HepG2 (cell line): ENCODE measurements at regions not wholly inside any gene's neighbourhood (a gene's known extent, or its start where the extent isn't known, plus 50 kb on each side); places are given as distances from the start of the nearest gene placed in this dataset.

Source experiments
- ATAC-seq: fragments of 200-7000 bp; cut with Tn5 transposase; 3 replicates; pipeline ENCODE4 v1.9.1; 2020; ENCODE audit warnings: mild to moderate bottlenecking, moderate library complexity
- BruUV-seq: library from RNA; stranded (reverse); fragments of 400-500 nt; replicated peaks from 2 replicates; lab custom pipeline; 2021; lab: Mats Ljungman, UMichigan
- CTCF ChIA-PET: fragments of 300-600 bp; formaldehyde crosslinking; extraction: SDS; loops from one replicate; lab custom pipeline; 2021; ENCODE audit warnings: low total read pairs, inconsistent platforms, low intra/inter-chr PET ratio; lab: Yijun Ruan, JAX
- POLR2A ChIA-PET: fragments of 350-600 bp; sonication (Branson Sonifier 250); formaldehyde crosslinking; loops from one replicate; lab custom pipeline; 2020; ENCODE audit warnings: antibody characterized with exemption, inconsistent platforms; lab: Yijun Ruan, JAX
- DNase-seq: peaks from one replicate; pipeline ENCODE4 v3.0.0-alpha.2; 2015; ENCODE audit warnings: low spot score
- FAIRE-seq: peaks from 3 replicates; lab custom pipeline; 2011; peaks lifted over from hg19 to GRCh38; lab: Jason Lieb, UNC
- H2AFZ ChIP-seq: one replicate; pipeline ENCODE4 v1.6.1; 2011; ENCODE audit warnings: low read length, inconsistent platforms
- H3K27ac ChIP-seq: fragments of 300-600 bp; 3 replicates; pipeline ENCODE4 v1.8.0; 2011; ENCODE audit warnings: mixed run types, mild to moderate bottlenecking, mixed read lengths, low read length, inconsistent platforms; ENCODE audit not compliant: insufficient read depth; ENCODE audit errors: extremely low read length
- H3K27me3 ChIP-seq, 2 experiments: fragments of 200-600 bp in 1 of 2; 2 replicates in 1 of 2; 3 replicates in 1 of 2; pipeline versions ENCODE4 v1.6.0 to v1.8.0; 2011; ENCODE audit warnings: low read length in 2 of 2, mild to moderate bottlenecking in 2 of 2, moderate library complexity in 2 of 2, inconsistent platforms in 1 of 2; ENCODE audit not compliant: insufficient read depth in 2 of 2, control insufficient read depth in 1 of 2
- H3K36me3 ChIP-seq, 2 experiments: fragments of 200-600 bp in 1 of 2; replicated peaks in 1 of 2; 2 replicates in 1 of 2; 3 replicates in 1 of 2; pipeline versions ENCODE4 v1.5.1 to v1.8.0; 2011; ENCODE audit warnings: low read length in 2 of 2, inconsistent platforms in 1 of 2; ENCODE audit not compliant: insufficient read depth in 2 of 2, control insufficient read depth in 1 of 2
- H3K4me1 ChIP-seq: 2 replicates; pipeline ENCODE4 v1.5.1; 2012; ENCODE audit warnings: low read length, inconsistent platforms; ENCODE audit not compliant: insufficient read depth
- H3K4me2 ChIP-seq: 2 replicates; pipeline ENCODE4 v1.6.0; 2011; ENCODE audit warnings: low read depth, low read length, inconsistent platforms
- H3K4me3 ChIP-seq, 3 experiments: fragments of 200-600 bp in 1 of 3; sonication (generic), shearing (Covaris generic) in 1 of 3; replicated peaks in 1 of 3; 2 replicates each; pipeline ENCODE4 v1.5.1; 2011 to 2016; ENCODE audit warnings: low read length in 3 of 3, inconsistent platforms in 2 of 3, low read depth in 2 of 3, mild to moderate bottlenecking in 2 of 3, control low read depth in 1 of 3, mixed read lengths in 1 of 3; ENCODE audit not compliant: insufficient read depth in 1 of 3
- H3K79me2 ChIP-seq: one replicate; pipeline ENCODE4 v1.6.1; 2011; ENCODE audit warnings: low read length, inconsistent platforms; ENCODE audit not compliant: insufficient read depth
- H3K9ac ChIP-seq: 2 replicates; pipeline ENCODE4 v1.6.0; 2011; ENCODE audit warnings: mild to moderate bottlenecking, low read depth, low read length, inconsistent platforms; ENCODE audit not compliant: insufficient read depth
- H3K9me3 ChIP-seq: 2 replicates; pipeline ENCODE4 v1.5.1; 2012; ENCODE audit warnings: mild to moderate bottlenecking, low read length
- H4K20me1 ChIP-seq: 2 replicates; pipeline ENCODE4 v1.6.0; 2011; ENCODE audit warnings: inconsistent platforms, mild to moderate bottlenecking, low read length, moderate library complexity; ENCODE audit not compliant: insufficient read depth
- MAF1 ChIP-seq: sonication (generic); formaldehyde crosslinking; IDR thresholded peaks from 2 replicates; pipeline ENCODE4 v1.5.0; 2020; ENCODE audit warnings: missing genetic modification reagents, borderline replicate concordance
- NR2C2 ChIP-seq: sonication (generic); formaldehyde crosslinking; IDR thresholded peaks from 2 replicates; pipeline ENCODE4 v1.4.0; 2020; ENCODE audit warnings: missing genetic modification reagents, mild to moderate bottlenecking, moderate library complexity, borderline replicate concordance
- PPARG ChIP-seq: conservative IDR thresholded peaks from 2 replicates; pipeline ENCODE4 v1.6.1; 2016; ENCODE audit warnings: missing biosample characterization, missing genetic modification reagents
- SMAD1 ChIP-seq: sonication (generic); formaldehyde crosslinking; IDR thresholded peaks from 2 replicates; pipeline ENCODE4 v1.4.0; 2020; ENCODE audit warnings: missing genetic modification reagents, low read depth, mild to moderate bottlenecking, borderline replicate concordance
- ZBTB21 ChIP-seq: sonication (generic); formaldehyde crosslinking; IDR thresholded peaks from 2 replicates; pipeline ENCODE4 v1.4.0; 2020; ENCODE audit warnings: missing genetic modification reagents
- ZFP37 ChIP-seq: sonication (generic); formaldehyde crosslinking; IDR thresholded peaks from 2 replicates; pipeline ENCODE4 v1.4.0; 2020; ENCODE audit warnings: missing genetic modification reagents, borderline replicate concordance
- ZGPAT ChIP-seq: IDR thresholded peaks from 2 replicates; pipeline ENCODE4 v1.6.1; 2016; ENCODE audit warnings: mild to moderate bottlenecking
- ZNF414 ChIP-seq: sonication (generic); formaldehyde crosslinking; IDR thresholded peaks from 2 replicates; pipeline ENCODE4 v1.5.0; 2020; ENCODE audit warnings: missing genetic modification reagents
- ZNF431 ChIP-seq: sonication (generic); formaldehyde crosslinking; IDR thresholded peaks from 2 replicates; pipeline ENCODE4 v1.9.0; 2022; ENCODE audit warnings: missing genetic modification reagents, low read depth, mild to moderate bottlenecking, borderline replicate concordance
- ZNF460 ChIP-seq: sonication (generic); formaldehyde crosslinking; IDR thresholded peaks from 2 replicates; pipeline ENCODE4 v1.5.1; 2020; ENCODE audit warnings: missing genetic modification reagents, mild to moderate bottlenecking, borderline replicate concordance
- ZNF530 ChIP-seq: sonication (generic); formaldehyde crosslinking; IDR thresholded peaks from 2 replicates; pipeline ENCODE4 v1.5.0; 2020; ENCODE audit warnings: low read depth, mild to moderate bottlenecking, missing genetic modification reagents
- in situ Hi-C: cut with HindIII; loops from 2 replicates; pipeline ENCODE4 v1.10.0; 2017; ENCODE audit warnings: low pct_unique_long_range_greater_than_20kb; ENCODE audit not compliant: extremely low pct_ligation_motif_present
- intact Hi-C: fragments of 100-400 bp; cut with micrococcal nuclease; formaldehyde crosslinking; loops from one replicate; pipeline ENCODE4 v1.10.0; 2022; ENCODE audit not compliant: unreplicated experiment

- TF ChIP-seq NR2C2 (no peak), ZFP37 (CRISPR knock-in tag) (no peak)
Observed at GRCh38 chr1:172966844-172967540, 83.7 kb downstream of the TNFSF18 start (continued).

GRCh38 chr1:172967936-172968335 is 82.8 kb downstream of the TNFSF18 start:
- intact Hi-C loops: no loop called here

More at GRCh38 chr1:172967936-172968335, 82.8 kb downstream of the TNFSF18 start:
- DNase-seq (no peak), ATAC-seq (no peak), FAIRE-seq (no peak)
- no peak overlapping the region for H3K4me2 ChIP-seq
- TF ChIP-seq PPARG (CRISPR knock-in tag) (no peak), ZGPAT (CRISPR knock-in tag) (no peak), MAF1 (CRISPR knock-in tag) (no peak), ZNF460 (CRISPR knock-in tag) (no peak), ZNF530 (CRISPR knock-in tag) (no peak), ZNF414 (no peak), ZBTB21 (no peak), ZNF431 (CRISPR knock-in tag) (no peak), SMAD1 (no peak)
- H3K4me3 ChIP-seq: no peak overlapping the region
- CTCF ChIA-PET: no interaction called here
- H3K36me3 ChIP-seq: no peaks in the 10 kb centered on the region
- H3K79me2 ChIP-seq: no peaks in the 10 kb centered on the region
- POLR2A ChIA-PET: no interaction called here
- no peak overlapping the region for H2AFZ ChIP-seq
- H3K9me3 ChIP-seq: no peaks in the 10 kb centered on the region
- no peaks in the 10 kb centered on the region for H4K20me1 ChIP-seq
- no peak overlapping the region for H3K27ac ChIP-seq
- peaks cover 10% of the 10 kb centered on the region for H3K4me1 ChIP-seq
- in situ Hi-C loops: no loop called here
- H3K9ac ChIP-seq: no peak overlapping the region
- no TSS peak for BruUV-seq
- H3K27me3 ChIP-seq: no peaks in the 10 kb centered on the region
